WI38 (cell line): ENCODE measurements at regions not wholly inside any gene's neighbourhood (a gene's known extent, or its start where the extent isn't known, plus 50 kb on each side); places are given as distances from the start of the nearest gene placed in this dataset.

Experiments used
- H3K4me3 ChIP-seq: 2 replicates; pipeline ENCODE4 v1.5.1; 2011; ENCODE audit warnings: low read depth, mild to moderate bottlenecking, control low read depth, low read length
- CTCF ChIP-seq: IDR thresholded peaks from 2 replicates; pipeline ENCODE4 v1.5.1; 2012; ENCODE audit warnings: low read depth, mild to moderate bottlenecking, control low read depth, low read length

- no peak for TF ChIP-seq CTCF
- H3K4me3 ChIP-seq, result no peak overlapping the region
These were observed 135.5 kb upstream of the CRHR1 start for GRCh38 chr17:45648642-45649041.

- no peak for TF ChIP-seq CTCF
- no peak overlapping the region for H3K4me3 ChIP-seq
These were observed 134.3 kb upstream of the CRHR1 start for GRCh38 chr17:45649796-45650195.

GRCh38 chr17:45650561-45650960 lies 133.6 kb upstream of the CRHR1 start:
- TF ChIP-seq CTCF, result no peak
- H3K4me3 ChIP-seq, result no peak overlapping the region

- H3K4me3 ChIP-seq, result no peak overlapping the region
- TF ChIP-seq CTCF, result no peak
These were observed 132.9 kb upstream of the CRHR1 start for GRCh38 chr17:45651145-45651709.

- no peak for TF ChIP-seq CTCF
- H3K4me3 ChIP-seq, result no peak overlapping the region
These were observed 130.5 kb upstream of the CRHR1 start for GRCh38 chr17:45653616-45654015.

GRCh38 chr17:45656527-45657181 lies 127.5 kb upstream of the CRHR1 start:
- no peak overlapping the region for H3K4me3 ChIP-seq
- TF ChIP-seq CTCF, result no peak

- H3K4me3 ChIP-seq, result no peak overlapping the region
- no peak for TF ChIP-seq CTCF
These were observed 123.6 kb upstream of the CRHR1 start for GRCh38 chr17:45660474-45660873.
